Hepatocyte (in vitro differentiated cells): ENCODE measurements at regions not wholly inside any gene's neighbourhood (a gene's known extent, or its start where the extent isn't known, plus 50 kb on each side); places are given as distances from the start of the nearest gene placed in this dataset.

Experiments
- EZH2 ChIP-seq: fragments of 200-600 bp; sonication (generic); IDR thresholded peaks from 2 replicates; pipeline ENCODE4 v1.6.1; 2016; ENCODE audit warnings: antibody characterized with exemption, mild to moderate bottlenecking, borderline replicate concordance
- EZH2phosphoT487 ChIP-seq: fragments of 200-600 bp; sonication (generic); IDR thresholded peaks from one replicate; pipeline ENCODE4 v1.6.1; 2018; ENCODE audit warnings: antibody characterized with exemption, mild to moderate bottlenecking, low read depth, moderate library complexity; ENCODE audit not compliant: unreplicated experiment, severe bottlenecking
- TF ChIP-seq, protein P1 (sequence below): fragments of 200-600 bp; sonication (generic); IDR thresholded peaks from 2 replicates; pipeline ENCODE4 v1.5.1; 2016; ENCODE audit warnings: antibody characterized with exemption, mild to moderate bottlenecking; ENCODE audit not compliant: poor library complexity

GRCh38 chr2:67218056-67218455 is 179.1 kb upstream of the ETAA1 start:
- TF ChIP-seq, protein P1, sequence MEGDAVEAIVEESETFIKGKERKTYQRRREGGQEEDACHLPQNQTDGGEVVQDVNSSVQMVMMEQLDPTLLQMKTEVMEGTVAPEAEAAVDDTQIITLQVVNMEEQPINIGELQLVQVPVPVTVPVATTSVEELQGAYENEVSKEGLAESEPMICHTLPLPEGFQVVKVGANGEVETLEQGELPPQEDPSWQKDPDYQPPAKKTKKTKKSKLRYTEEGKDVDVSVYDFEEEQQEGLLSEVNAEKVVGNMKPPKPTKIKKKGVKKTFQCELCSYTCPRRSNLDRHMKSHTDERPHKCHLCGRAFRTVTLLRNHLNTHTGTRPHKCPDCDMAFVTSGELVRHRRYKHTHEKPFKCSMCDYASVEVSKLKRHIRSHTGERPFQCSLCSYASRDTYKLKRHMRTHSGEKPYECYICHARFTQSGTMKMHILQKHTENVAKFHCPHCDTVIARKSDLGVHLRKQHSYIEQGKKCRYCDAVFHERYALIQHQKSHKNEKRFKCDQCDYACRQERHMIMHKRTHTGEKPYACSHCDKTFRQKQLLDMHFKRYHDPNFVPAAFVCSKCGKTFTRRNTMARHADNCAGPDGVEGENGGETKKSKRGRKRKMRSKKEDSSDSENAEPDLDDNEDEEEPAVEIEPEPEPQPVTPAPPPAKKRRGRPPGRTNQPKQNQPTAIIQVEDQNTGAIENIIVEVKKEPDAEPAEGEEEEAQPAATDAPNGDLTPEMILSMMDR, result no peak
- no peak for TF ChIP-seq EZH2
- no peak for TF ChIP-seq EZH2phosphoT487
